Fibroblast of lung (primary cell): ENCODE measurements at regions not wholly inside any gene's neighbourhood (a gene's known extent, or its start where the extent isn't known, plus 50 kb on each side); places are given as distances from the start of the nearest gene placed in this dataset.

Source experiments
- DNase-seq, 2 donors: peaks; one replicate each; pipeline versions ENCODE4 v3.0.0 to v3.0.0-alpha.2; 2010; ENCODE audit warnings: low read depth in 2 of 2
- H2AFZ ChIP-seq: 2 replicates; pipeline ENCODE4 v1.5.1; 2012; ENCODE audit warnings: low read length, control low read depth, inconsistent platforms
- H3K27ac ChIP-seq: 2 replicates; pipeline ENCODE4 v1.5.1; 2011; ENCODE audit warnings: low read length, control low read depth; ENCODE audit not compliant: insufficient read depth
- H3K27me3 ChIP-seq: 2 replicates; pipeline ENCODE4 v1.5.1; 2011; ENCODE audit warnings: mild to moderate bottlenecking, low read length; ENCODE audit not compliant: control insufficient read depth, insufficient read depth
- H3K36me3 ChIP-seq: 2 replicates; pipeline ENCODE4 v1.5.1; 2011; ENCODE audit warnings: low read length; ENCODE audit not compliant: control insufficient read depth, insufficient read depth
- H3K4me1 ChIP-seq: 2 replicates; pipeline ENCODE4 v1.5.1; 2011; ENCODE audit warnings: low read length; ENCODE audit not compliant: control insufficient read depth, insufficient read depth; ENCODE audit errors: extremely low read depth
- H3K4me2 ChIP-seq: 2 replicates; pipeline ENCODE4 v1.5.1; 2011; ENCODE audit warnings: low read length, control low read depth; ENCODE audit not compliant: insufficient read depth; ENCODE audit errors: extremely low read depth
- H3K4me3 ChIP-seq, 4 experiments: fragments of 200-600 bp in 1 of 4; sonication (generic) in 1 of 4; replicated peaks in 1 of 4; 2 replicates each; pipeline ENCODE4 v1.5.1; 2011 to 2016; ENCODE audit warnings: low read length in 4 of 4, low read depth in 3 of 4, mild to moderate bottlenecking in 3 of 4, control low read depth in 2 of 4, inconsistent platforms in 1 of 4, mixed read lengths in 1 of 4; ENCODE audit not compliant: insufficient read depth in 1 of 4; ENCODE audit errors: control extremely low read depth in 1 of 4
- H3K79me2 ChIP-seq: 2 replicates; pipeline ENCODE4 v1.5.1; 2012; ENCODE audit warnings: mild to moderate bottlenecking, low read length, inconsistent platforms; ENCODE audit not compliant: control insufficient read depth, insufficient read depth
- H3K9ac ChIP-seq: 2 replicates; pipeline ENCODE4 v1.5.1; 2011; ENCODE audit warnings: mild to moderate bottlenecking, low read length, control low read depth; ENCODE audit not compliant: insufficient read depth
- H3K9me3 ChIP-seq: 2 replicates; pipeline ENCODE4 v1.5.1; 2012; ENCODE audit warnings: low read depth, low read length; ENCODE audit not compliant: control insufficient read depth, insufficient read depth
- H4K20me1 ChIP-seq: 2 replicates; pipeline ENCODE4 v1.5.1; 2011; ENCODE audit warnings: low read length; ENCODE audit not compliant: control insufficient read depth, insufficient read depth; ENCODE audit errors: extremely low read depth
- EZH2 ChIP-seq: IDR thresholded peaks from 2 replicates; pipeline ENCODE4 v1.5.1; 2012; ENCODE audit warnings: low read length, control low read depth, mild to moderate bottlenecking; ENCODE audit errors: missing control alignments
- TF ChIP-seq, protein P1 (sequence below), 2 donors: IDR thresholded peaks in 1 of 2; conservative IDR thresholded peaks in 1 of 2; 1 replicate in 1 of 2; 2 replicates in 1 of 2; pipeline ENCODE4 v1.5.1; 2011 to 2012; ENCODE audit warnings: low read length in 2 of 2, control low read depth in 1 of 2, inconsistent platforms in 1 of 2, low read depth in 1 of 2, mild to moderate bottlenecking in 1 of 2

DNA sequence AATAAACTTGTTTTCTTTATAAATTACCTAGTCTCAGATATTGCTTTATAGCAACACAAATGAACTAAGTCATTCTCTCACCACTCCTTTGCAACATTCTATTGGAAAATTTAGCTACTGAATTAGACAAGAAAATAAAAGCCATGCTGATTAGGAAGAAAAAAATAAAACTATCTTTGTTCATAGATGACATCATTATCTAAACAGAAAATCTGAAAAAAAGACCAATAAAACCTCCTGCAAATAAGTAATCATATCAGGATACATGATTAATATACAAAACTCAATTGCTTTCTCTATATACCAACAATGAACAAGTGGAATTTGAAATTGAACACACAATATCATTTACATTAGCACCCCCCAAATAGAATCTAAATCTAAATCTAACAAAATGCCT is 455.3 kb upstream of the KIF2A start:
- Histone ChIP-seq H3K4me1 (no peaks in the 10 kb centered on the region), H2AFZ (no peak overlapping the region), H3K27ac (no peak overlapping the region), H4K20me1 (no peaks in the 10 kb centered on the region), H3K36me3 (no peaks in the 10 kb centered on the region), H3K9me3 (no peaks in the 10 kb centered on the region), H3K4me3 (no peak overlapping the region), H3K9ac (no peak overlapping the region), H3K27me3 (no peaks in the 10 kb centered on the region), H3K79me2 (no peaks in the 10 kb centered on the region), H3K4me2 (no peak overlapping the region)
- DNase-seq = no peak
- TF ChIP-seq, protein P1, sequence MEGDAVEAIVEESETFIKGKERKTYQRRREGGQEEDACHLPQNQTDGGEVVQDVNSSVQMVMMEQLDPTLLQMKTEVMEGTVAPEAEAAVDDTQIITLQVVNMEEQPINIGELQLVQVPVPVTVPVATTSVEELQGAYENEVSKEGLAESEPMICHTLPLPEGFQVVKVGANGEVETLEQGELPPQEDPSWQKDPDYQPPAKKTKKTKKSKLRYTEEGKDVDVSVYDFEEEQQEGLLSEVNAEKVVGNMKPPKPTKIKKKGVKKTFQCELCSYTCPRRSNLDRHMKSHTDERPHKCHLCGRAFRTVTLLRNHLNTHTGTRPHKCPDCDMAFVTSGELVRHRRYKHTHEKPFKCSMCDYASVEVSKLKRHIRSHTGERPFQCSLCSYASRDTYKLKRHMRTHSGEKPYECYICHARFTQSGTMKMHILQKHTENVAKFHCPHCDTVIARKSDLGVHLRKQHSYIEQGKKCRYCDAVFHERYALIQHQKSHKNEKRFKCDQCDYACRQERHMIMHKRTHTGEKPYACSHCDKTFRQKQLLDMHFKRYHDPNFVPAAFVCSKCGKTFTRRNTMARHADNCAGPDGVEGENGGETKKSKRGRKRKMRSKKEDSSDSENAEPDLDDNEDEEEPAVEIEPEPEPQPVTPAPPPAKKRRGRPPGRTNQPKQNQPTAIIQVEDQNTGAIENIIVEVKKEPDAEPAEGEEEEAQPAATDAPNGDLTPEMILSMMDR (conservative IDR thresholded peaks at IDR 0.05 in 1 of 2, IDR thresholded peaks at IDR 0.05 in 1 of 2; ENCODE audit: low read depth in 1 of 2, low read length in 2 of 2) = no peak
- no peak for TF ChIP-seq EZH2

DNA sequence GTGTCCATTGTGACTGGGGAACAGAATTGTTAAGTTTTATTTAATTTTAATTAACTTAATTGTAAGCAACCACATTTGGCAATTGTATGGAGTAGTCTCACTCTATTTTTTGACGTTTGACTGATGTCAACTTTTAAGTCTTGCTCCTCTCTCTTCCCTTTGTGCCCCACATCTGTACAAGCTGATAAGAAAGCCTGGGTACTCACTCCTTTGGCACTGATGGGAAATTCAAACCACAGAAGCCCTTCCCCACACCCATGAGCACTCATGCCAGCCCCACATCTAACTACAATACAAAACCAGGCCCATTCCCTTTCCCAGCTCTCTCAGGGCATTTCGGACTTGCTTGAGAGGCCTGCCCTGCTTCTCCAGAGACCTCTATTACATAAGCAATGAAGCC is 451.5 kb upstream of the KIF2A start:
- TF ChIP-seq, protein P1 (conservative IDR thresholded peaks at IDR 0.05 in 1 of 2, IDR thresholded peaks at IDR 0.05 in 1 of 2; ENCODE audit: low read depth in 1 of 2, low read length in 2 of 2) = no peak
- TF ChIP-seq EZH2 = no peak
- Histone ChIP-seq H3K27ac (no peak overlapping the region), H3K4me3 (no peak overlapping the region), H3K27me3 (no peaks in the 10 kb centered on the region), H3K36me3 (no peaks in the 10 kb centered on the region), H3K4me1 (no peaks in the 10 kb centered on the region), H3K9ac (no peak overlapping the region), H4K20me1 (no peaks in the 10 kb centered on the region), H3K79me2 (no peaks in the 10 kb centered on the region), H3K9me3 (no peaks in the 10 kb centered on the region), H3K4me2 (no peak overlapping the region), H2AFZ (no peak overlapping the region)
- DNase-seq = no peak

- Histone ChIP-seq H3K27me3 (no peaks in the 10 kb centered on the region), H2AFZ (no peak overlapping the region), H3K36me3 (no peaks in the 10 kb centered on the region), H3K9ac (no peak overlapping the region), H3K4me3 (no peak overlapping the region), H3K4me2 (no peak overlapping the region), H4K20me1 (no peaks in the 10 kb centered on the region), H3K4me1 (no peaks in the 10 kb centered on the region), H3K79me2 (no peaks in the 10 kb centered on the region), H3K9me3 (no peaks in the 10 kb centered on the region), H3K27ac (no peak overlapping the region)
- no peak for DNase-seq
- TF ChIP-seq, protein P1 (conservative IDR thresholded peaks at IDR 0.05 in 1 of 2, IDR thresholded peaks at IDR 0.05 in 1 of 2; ENCODE audit: low read depth in 1 of 2, low read length in 2 of 2) = no peak
- TF ChIP-seq EZH2 = no peak
Measured at GRCh38 chr5:61860978-61861377, 445.0 kb upstream of the KIF2A start.
